HG03442 (cell line): ENCODE measurements at regions not wholly inside any gene's neighbourhood (a gene's known extent, or its start where the extent isn't known, plus 50 kb on each side); places are given as distances from the start of the nearest gene placed in this dataset.
"Not testable (repeated sequence)": the region's sequence is repeated elsewhere in the genome, so short reads cannot be mapped to it uniquely, and the experiment has no call there.

Experiments
- ATAC-seq: cut with Tn5 transposase; IDR thresholded peaks from one replicate; pipeline ENCODE4 v1.9.1; 2021; ENCODE audit warnings: mild to moderate bottlenecking, moderate library complexity; ENCODE audit not compliant: unreplicated experiment

DNA sequence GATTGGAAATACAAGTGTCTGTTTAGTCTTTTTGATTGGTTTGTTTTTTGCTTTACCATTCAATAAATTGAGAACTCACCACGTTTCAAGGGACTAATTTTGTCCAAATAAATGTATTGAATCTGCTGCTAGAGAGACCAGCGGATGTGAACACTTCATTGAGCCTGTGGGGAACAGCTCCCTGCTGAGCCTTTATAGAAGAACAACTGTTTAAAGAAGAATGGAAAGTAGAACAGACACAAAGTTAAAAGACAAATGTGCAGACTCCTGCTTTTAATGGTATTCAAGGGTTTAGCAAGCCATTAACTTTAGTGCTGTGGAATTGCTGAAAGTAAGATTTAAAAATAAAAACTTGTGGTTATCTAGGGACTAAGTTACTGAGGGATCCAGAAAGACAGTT is 817.7 kb upstream of the B3GALT2 start:
- no peak for ATAC-seq

DNA sequence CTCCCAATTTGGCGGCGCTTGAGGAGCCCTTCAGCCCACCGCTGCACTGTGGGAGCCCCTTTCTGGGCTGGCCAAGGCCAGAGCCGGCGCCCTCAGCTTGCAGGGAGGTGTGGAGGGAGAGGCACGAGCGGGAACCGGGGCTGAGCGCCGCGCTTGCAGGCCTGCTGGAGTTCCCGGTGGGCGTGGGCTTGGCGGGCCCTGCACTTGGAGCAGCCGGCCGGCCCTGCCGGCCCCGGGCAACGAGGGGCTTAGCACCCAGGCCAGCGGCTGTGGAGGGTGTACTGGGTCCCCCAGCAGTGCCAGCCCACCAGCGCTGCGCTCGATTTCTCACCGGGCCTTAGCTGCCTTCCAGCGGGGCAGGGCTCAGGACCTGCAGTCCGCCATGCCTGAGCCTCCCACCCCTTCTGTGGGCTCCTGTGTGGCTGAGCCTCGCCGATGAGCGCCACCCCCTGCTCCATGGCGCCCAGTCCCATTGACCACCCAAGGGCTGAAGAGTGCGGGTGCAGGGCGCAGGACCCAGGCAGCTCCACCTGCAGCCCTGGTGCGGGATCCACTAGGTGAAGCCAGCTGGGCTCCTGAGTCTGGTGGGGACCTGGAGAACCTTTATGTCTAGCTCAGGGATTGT is 815.4 kb upstream of the B3GALT2 start:
- not testable (repeated sequence) for ATAC-seq

- ATAC-seq = no peak
These were observed 802.5 kb upstream of the B3GALT2 start for GRCh38 chr1:193988885-193989284.

- no peak for ATAC-seq
These were observed 792.8 kb upstream of the B3GALT2 start for GRCh38 chr1:193979219-193979618.

DNA sequence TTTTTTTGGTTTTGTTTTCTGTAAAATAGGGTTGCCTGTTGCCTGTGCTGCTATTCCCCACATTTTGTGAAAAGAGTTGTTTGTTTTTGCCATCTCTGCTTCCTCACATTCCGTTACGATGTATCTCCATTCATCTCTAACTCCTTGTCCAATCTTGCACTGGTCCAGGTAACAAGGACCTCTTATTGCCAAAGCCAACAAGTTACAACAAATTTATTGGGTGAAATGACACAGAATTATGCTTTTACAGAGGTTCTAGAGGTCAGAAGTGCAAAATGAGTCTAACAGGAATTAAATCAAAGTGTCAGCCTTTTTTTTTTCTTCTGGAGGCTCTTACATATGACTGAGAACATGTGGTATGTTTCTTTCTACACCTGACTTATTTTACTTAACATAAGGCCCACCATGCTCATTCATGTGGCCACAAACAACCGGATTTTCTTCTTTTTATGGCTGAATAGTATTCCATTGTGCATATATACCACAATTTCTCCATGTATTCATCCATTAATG is 787.9 kb upstream of the B3GALT2 start:
- no peak for ATAC-seq

DNA sequence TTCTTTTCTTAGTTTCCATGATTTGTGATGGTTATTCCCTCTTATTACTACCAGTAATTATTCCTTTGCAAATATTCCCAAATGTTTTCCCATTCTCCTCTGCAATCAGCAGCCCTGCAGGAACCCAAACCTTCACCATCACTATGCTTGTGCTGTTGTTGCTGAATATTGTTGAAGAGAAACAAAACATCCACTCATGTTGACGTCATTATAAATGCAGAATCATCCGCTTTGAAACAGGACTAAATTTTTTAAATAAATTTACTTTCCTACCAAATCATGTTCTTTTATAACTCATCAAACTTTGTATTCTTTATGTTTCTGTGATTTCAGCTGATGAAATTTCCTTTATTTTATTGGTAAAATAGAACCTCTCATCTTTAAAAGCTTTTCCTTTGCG is 787.0 kb upstream of the B3GALT2 start:
- ATAC-seq = no peak

GRCh38 chr1:193971595-193971994 is 785.2 kb upstream of the B3GALT2 start:
- no peak for ATAC-seq

DNA sequence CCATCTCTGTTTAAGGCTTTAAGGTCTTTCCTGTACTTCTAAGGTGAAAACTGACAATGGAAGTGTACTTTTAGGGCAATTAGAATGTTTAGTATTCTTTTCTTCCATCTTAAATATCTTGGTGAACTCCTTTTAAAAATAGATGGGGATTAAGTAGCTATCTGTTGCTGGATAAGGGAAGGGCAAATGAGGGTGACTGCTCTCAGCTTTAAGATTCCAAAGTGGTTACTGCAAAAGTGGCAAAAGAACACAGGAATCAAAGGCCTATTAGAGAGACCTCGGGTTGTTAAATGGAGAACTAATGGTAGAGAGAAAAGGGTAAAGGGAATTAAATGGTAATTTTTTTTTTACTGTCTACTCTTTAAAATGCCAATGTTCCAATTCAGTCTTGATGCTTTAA is 774.1 kb upstream of the B3GALT2 start:
- no peak for ATAC-seq

GRCh38 chr1:193960040-193960439 is 773.6 kb upstream of the B3GALT2 start:
- no peak for ATAC-seq

- no peak for ATAC-seq
These were observed 771.2 kb upstream of the B3GALT2 start for GRCh38 chr1:193957556-193958095.

DNA sequence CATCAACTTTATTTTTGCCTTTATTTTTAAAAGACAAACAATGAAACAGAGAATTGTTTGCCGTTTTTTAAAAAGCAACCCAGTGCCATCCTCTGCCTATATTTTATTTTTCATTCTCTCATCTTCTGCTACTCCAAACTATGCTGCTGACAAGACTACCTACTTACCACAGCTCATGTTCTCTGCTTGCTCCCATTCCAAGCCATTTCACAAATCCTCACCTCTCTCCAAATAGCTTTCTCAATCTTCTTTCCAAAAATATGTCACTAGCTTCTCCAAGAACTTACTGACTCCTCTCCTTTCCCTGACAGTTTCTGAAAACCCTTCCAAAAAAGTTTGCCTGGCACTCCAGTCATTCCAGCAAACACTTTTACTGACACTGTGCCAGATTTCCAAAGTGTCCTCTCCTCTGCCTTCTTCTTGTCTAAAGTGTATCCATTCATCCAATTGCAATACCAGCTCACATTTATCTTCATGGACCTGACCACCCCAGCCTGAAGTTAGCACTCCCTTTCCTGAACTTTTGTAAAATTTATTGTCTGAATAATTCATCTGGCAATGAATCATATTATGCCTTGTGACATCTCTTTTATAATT is 766.5 kb upstream of the B3GALT2 start:
- ATAC-seq = no peak

DNA sequence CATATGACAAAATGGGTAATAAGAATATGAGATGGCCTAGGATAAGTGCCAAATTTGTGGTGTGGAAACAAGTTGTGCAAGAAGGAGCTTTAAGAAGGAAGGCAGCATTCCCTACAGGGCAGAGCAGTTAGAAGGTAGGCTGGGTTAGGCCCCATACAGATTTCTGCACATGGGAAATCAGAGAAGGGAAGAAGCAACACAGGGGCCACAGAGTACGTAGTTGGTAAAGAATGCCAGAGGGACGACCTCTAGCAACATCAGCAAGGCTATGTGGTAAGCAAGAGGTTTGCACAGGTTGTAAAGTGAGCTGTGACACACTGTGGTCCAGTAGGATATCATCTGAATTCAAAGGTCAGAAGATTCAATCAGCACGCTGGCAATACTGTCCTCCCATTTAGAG is 765.6 kb upstream of the B3GALT2 start:
- ATAC-seq = no peak

DNA sequence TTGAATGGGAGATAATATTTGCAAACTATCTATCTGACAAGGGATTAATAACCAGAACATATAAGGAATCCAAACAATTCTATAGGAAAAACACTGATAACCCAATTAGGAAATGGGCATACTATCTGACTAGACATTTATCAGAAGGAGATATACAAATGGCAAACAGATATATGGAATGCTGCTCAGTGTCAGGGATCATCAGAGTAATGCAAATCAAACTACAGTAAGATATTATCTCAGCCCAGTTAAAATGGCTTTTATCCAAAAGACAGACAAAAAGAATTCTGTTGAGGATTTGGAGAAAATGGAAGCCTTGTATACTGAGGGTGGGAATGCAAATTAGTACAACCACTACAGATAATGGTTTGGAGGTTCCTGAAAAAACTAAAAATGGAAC is 758.0 kb upstream of the B3GALT2 start:
- ATAC-seq = no peak

GRCh38 chr1:193940176-193940575 is 753.8 kb upstream of the B3GALT2 start:
- no peak for ATAC-seq

DNA sequence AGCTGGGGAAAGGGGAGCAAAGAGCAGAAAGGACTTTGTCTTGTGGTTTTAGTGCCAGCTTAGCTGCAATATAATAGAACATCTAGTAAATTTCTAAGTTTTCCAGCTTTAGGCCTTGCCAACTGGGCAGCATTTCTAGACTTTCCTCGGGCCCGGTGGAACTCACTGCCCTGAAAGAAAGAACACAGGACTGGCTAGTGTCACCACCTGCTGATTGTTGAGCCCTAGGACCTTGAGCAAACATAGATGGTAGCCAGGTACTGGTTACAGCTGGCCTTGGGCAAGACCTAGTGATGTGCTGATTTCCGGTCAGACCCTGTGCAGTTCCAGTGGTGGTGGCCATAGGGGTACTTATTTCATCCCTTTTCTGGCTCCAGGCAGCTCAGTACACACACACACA is 753.2 kb upstream of the B3GALT2 start:
- ATAC-seq = no peak

- ATAC-seq = no peak
These were observed 750.9 kb upstream of the B3GALT2 start for GRCh38 chr1:193937308-193937707.

DNA sequence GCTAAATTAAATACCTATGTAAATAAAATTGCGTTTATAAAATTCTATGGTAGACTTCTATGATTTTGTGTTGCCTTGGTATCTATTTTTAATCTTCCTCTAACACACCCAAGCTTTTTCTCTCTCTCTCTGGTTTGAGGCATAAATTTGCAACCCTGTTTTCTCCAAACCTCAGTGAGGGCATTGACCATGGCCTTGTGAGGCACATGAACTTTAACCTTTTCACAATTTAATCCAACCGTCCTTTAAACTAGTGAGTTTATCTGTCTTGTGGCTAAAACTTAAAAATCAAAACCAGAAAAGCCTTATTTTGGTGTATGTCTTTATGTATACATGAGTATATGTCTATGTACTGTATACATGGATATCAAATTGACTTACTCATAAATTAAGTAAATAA is 746.6 kb upstream of the B3GALT2 start:
- no peak for ATAC-seq

DNA sequence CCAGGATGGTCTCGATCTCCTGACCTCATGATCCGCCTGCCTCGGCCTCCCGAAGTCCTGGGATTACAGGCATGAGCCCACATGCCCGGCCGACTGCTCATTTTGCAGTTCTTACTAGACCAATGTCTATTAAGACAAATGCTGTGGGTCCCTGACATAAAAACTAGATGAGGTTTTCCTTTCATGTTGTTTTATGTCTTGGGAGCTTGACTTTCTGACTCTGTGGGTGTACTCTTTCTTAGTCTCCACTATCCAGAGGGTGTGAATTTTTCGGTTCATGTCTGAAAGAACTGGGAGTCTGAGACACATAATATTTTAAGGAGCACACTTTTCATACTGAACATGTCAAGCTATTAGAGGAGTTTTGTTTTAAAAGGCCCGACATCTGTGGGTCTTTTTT is 744.9 kb upstream of the B3GALT2 start:
- ATAC-seq = no peak

- no peak for ATAC-seq
These were observed 743.1 kb upstream of the B3GALT2 start for GRCh38 chr1:193929374-193930033.

- no peak for ATAC-seq
These were observed 741.1 kb upstream of the B3GALT2 start for GRCh38 chr1:193927550-193927949.

DNA sequence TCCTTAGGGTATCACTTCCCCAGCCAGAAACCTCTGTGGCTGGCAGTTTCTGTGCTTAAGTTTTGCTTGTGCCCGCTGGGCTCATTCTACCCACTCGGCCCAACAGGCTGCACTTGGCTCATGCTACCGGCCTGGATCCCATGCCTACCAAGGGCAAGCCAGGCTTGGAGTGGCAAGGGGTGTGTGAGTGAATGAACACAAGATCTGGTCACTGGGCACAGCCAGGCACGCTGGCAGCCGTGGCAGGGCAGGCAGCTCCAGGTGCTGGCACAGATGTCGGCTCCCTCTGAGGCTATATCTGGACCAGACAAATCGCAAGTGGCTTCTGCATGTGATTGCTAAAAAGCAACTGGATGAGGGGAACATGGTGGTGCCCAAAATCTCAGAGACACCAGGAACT is 740.5 kb upstream of the B3GALT2 start:
- no peak for ATAC-seq

- ATAC-seq = no peak
These were observed 733.4 kb upstream of the B3GALT2 start for GRCh38 chr1:193919827-193920226.
